ENCODE measurements at regions not wholly inside any gene's neighbourhood (a gene's known extent, or its start where the extent isn't known, plus 50 kb on each side); places are given as distances from the start of the nearest gene placed in this dataset.
A peak's percentile ranks its signal among the peaks of the same experiment; 100 is the strongest.
"Not testable (repeated sequence)": the region's sequence is repeated elsewhere in the genome, so short reads cannot be mapped to it uniquely, and the experiment has no call there.

DNA sequence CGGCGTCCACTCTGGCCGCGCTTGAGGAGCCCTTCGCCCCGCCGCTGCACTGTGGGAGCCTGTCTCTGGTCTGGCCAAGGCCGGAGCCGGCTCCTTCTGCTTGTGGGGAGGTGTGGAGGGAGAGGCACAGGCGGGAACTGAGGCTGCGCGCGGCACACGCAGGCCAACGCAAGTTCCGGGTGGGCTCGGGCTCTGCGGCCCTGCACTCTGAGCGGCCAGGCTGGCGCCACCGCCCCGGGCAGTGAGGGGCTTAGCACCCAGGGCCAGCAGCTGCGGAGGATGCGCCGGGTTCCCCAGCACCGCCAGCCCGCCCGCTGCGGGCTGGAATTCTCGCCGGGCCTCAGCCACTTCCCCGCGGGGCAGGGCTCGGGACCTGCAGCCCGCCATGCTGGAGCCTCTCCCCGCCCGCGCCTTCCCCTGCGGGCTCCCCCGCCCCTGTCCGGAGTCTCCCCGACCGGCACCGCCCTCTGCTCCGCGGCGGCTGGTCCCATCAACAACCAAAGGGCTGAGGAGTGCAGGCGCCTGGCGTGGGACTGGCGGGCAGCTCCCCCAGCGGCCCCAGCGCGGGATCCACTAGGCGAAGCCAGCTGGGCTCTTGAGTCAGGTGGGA is 921.2 kb upstream of the FOXG1 start:
- no peak for DNase-seq

DNA sequence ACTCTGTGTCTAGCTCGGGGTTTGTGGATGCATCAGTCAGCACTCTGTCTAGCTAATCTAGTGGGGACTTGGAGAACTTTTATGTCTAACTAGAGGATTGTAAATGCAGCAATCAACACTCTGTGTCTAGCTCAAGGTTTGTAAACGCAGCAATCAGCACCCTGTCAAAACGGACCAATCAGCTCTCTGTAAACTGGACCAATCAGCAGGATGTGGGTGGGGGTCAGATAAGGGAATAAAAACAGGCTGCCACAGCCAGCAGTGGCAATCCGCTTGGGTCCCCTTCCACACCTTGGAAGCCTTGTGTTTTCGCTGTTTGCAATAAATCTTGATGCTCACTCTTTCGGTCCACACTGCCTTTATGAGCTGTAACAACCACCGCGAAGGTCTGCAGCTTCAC is 920.7 kb upstream of the FOXG1 start:
- DNase-seq, result no peak

DNA sequence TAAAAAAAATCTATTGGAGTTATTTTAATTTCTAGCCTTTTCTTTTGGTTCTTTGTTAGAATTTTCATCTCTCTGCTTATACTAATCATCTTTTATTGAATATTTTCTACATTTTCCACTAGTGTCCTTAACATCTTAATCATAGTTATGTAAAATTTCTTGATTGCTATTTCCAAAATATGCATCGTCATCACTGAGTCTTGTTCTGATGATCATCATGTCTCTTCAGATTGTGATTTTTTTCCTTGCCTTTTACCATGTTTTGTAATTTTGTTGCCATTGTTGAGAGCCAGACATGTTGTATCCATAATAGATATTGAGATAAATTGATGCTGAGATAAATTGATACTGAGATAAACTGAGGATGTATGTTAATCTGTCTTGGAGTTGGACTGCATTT is 919.1 kb upstream of the FOXG1 start:
- DNase-seq, result not testable (repeated sequence)

DNA sequence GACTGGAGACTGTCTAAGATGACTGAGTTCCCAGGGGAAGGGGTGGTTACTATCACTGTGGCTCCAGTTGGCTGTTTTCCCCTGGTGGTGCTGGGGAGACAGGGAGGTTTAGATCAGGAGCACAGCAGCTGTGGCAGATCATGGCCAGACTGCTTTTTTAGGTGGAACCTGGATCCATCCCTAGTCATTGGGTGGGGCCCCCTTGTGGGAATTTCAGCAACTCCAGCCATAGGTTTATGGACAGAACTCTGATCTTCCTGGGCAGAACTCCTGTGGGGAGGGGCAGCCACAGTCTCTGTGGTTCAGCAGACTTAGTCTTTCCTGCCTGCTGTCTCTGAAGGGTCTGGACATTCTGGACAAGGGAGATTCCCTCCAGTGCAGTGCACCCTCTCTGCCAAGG is 917.4 kb upstream of the FOXG1 start:
- not testable (repeated sequence) for DNase-seq

DNA sequence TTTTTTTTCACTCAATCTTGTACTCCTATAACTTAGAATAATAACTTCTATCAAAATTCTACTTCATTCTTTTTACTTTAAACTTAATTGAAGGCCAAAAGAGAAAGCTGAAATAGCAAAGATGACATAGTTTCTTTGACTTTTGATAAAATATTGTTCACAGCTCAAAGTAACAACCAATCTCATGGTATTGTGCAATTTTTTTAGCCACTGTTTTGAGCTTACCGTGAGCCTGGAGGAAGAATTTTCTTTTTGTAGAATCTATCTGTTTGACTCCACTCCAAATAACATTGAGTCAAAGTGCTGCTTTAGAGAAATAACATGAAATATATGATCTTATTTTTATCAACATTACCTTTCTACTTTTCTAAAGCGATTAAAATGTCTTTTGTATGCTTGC is 903.9 kb upstream of the FOXG1 start:
- DNase-seq, result no peak

DNA sequence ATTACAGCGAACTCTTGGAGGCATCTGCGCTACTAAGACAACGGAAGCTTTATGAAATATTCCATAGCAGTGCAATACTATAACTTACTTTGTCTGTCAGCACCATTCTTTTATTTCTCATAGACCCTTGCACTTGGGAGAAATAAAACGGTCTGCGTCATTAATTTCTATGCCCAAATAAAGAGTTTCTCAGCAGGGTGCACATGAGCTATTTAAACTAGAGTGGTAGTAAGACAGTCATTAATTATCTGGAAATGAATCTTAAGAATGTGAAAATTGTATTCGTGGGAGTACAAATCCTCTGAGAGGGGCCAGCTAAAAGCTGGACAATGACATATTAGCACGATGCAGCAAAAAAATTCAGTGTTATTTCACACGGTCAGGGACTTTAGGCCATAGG is 903.4 kb upstream of the FOXG1 start:
- no peak for DNase-seq

DNA sequence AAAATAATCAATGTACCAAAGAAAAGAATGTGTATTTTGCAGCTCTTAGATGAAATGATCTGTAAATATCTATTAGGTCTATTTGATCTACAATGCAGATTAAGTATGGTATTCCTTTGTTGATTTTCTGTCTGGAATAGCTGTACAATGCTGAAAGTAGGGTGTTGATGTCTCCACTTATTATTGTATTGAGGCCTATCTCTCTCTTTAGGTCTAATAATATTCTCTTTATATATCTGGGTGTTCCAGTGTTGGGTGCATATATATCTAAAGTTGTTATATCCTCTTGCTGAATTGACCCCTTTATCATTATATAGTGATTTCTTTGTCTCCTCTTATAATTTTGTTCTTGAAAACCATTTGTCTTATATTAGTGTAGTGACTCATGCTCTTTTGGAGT is 885.5 kb upstream of the FOXG1 start:
- DNase-seq, result no peak

DNA sequence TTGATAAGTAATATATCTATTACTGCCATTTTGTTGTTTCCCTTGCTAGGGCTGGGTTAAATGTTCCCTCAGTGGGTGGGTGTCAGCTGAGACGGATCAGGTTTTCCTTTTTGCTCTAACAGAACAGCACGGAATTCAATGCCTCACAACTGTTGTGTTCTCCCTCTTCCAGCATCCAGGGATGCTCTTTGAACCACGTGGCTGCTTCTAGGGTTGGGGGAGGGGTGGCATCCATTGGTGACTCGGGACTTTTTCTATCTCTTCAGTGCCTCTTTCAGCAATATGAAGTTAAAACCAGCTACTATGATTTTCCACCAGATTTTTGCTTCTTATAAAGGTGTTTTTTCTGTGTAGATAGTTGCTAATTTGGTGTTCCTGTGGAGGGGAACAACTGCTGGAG is 884.9 kb upstream of the FOXG1 start:
- DNase-seq, result no peak

DNA sequence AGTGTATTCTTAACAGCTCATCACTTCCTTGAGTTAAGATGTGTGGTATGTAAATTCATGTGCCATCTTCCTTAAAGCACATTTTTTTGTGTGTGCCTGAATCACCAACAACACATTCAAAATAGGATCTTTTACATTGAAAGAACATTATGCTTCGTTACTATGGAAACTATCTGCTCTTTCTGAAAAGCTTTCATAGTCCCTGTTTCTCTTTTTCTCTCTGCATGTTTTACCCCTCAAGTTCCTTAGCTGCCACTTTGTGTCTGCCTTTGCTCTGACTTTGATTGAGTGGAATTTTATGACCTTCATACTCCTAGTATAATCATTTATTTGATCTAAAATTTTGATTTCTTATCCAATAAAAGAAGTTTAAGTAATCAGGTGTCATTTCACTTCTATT is 880.3 kb upstream of the FOXG1 start:
- no peak for DNase-seq

DNA sequence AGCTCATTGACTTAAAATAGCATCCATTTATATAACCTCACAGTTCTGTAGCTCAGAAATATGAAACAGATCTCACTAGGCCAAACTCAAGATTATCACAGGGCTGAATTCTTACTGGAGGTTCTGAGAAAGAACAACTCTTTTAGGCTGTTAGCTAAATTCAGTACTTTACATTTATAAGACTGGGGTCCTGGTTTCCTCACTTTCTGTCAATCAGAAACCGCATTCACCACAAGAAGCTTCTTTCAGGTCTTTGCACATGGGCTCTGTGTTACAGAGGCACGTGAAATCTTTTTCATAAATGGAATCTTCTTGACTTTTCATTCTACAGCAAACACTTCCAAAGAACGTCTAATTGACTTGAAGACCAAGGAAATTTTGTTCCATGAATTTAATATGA is 876.3 kb upstream of the FOXG1 start:
- no peak for DNase-seq

DNA sequence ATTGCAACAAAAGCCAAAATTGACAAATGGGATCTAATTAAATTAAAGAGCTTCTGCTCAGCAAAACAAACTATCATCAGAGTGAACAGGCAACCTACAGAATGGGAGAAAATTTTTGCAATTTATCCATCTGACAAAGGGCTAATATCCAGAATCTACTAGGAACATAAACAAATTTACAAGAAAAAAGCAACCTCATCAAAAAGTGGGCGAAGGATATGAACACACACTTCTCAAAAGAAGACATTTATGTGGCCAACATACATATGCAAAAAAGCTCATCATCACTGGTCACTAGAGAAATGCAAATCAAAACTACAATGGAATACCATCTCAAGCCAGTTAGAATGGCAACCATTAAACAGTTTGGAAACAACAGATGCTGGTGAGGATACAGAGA is 858.1 kb upstream of the FOXG1 start:
- not testable (repeated sequence) for DNase-seq

DNA sequence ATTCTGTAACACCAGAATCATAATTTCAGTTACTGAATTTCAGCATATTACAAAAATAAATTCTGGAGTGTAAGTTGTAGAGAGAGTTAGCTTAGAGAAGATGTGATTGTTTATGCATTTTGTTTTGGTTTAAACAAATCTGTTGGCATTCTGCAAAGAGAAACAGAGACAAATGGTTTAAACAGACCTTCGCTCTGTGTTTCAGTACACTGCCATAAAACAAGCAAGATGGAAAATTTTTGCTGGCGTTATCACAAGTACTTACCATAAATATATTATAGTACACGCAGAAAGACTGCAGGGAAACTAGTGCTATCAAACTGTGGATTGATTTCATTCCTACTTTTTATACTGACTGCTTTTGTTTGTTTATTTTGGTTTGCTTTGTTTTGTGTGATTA is 850.3 kb upstream of the FOXG1 start:
- DNase-seq, result no peak

DNA sequence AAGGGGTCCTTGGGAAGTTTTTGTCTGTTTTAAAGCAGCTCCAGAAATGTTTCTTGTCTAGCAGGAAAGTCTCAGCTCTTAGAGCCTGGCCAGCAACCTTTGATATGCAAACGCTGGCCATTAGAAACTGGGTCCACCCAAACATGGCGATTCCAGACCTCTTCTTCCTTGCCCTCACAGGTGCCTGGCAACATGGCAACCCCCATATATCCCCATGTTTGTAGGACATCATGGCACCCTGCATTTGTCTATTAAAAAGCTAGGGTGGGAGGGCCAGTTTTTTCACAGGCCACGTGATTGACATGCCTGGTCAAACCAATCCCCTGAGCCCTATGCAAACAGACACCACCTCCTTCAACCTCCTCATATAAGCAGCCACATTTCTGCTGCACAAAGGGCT is 848.7 kb upstream of the FOXG1 start:
- no peak for DNase-seq

DNA sequence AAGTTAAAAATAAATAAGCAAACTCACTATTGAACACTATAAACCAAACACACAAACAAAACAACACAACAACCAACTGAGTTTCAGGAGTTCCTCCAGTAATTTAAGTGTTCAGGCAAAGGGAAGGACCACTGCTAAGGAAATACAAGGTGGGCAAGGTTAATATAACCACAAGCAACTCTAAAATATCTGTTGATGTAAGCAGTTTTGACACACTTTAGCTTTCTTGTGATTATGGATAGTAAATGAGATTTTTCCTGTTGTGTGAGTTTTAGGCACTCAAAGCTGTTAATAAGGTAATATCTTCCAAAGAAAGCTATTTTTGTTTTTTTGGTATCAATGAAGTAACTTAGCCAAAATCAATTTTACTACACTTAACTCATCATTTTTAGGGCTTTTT is 839.1 kb upstream of the FOXG1 start:
- DNase-seq, result no peak

DNA sequence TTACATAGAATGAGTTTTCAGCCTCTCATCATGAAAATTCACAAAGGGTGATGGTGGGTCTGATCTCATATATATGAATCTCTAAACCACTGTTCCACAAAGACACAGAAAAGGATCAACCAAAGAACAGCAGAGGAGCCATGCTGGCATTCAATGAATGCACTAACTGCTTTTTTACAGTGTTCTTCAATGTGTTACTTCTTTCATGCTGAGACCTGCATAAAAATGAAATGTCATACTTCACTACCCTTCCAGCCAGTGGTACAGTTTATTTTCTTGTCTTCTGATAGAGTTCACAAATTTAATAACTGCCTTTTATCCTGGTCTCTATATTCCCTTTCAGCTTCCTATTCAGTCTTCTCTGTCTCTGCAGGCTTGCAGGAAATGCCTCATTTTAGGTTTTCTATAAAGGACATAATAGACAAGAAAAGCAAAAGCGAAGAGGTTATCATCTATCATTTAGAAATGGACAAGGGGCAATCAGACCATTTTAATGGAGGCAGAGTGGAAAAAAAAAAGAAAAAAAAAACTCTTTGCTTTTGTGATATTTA is 836.7 kb upstream of the FOXG1 start:
- no peak for DNase-seq

DNA sequence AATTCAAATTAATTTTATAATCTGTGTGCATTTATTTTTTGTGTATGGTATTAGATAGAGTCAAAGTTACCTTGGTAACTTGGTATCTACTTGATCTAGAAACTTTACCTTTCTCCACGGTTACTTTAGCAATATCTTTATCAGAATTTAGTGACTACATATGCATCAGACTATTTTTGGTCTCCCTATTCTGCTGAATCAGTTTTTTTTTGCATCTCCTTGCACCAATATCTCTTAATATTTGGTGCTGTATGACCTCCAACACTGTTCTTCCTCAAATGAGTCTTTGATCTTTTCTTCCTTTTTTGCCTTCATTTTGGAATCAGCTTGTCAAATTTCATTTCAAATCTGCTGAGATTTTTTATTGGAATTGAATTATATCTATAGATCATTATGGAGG is 828.2 kb upstream of the FOXG1 start:
- DNase-seq, result no peak

DNA sequence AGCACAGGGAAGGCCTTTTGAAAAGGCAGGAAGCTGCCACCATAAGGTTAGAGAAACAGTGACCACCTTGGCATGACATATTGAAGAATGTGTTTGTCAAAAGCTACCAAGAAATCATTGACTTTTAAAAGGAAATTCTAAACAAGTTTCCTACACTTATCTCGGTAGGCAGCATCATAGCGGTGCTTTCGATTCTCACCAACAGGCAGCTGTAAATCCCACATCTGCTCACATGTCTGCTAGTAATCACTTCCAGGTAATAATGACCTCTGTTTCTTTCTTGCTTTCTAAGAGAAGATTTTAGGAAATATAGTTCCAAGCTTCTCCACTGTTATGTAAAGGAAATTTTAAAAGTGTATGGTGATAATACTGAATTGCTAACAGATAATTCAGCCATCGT is 821.1 kb upstream of the FOXG1 start:
- DNase-seq, result no peak

DNA sequence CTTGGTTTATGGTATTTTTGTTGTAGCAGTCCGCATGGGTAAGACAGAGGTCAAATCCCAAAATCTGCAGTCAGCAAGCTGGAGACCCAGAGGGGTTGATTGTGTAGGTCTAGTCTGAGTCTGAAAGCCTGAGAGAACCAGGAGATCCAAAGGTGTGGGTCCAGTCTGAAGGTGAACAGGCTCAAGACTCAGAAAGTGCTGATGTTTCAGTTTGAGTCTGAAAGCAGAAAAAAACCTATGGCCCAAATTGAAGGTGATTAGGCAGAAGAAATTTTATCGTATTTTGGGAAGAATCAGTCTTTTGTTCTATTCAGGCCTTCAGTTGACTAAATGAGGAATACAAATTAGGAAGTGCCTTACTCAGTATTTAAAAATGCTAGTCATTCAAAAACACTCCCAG is 807.8 kb upstream of the FOXG1 start:
- no peak for DNase-seq

DNA sequence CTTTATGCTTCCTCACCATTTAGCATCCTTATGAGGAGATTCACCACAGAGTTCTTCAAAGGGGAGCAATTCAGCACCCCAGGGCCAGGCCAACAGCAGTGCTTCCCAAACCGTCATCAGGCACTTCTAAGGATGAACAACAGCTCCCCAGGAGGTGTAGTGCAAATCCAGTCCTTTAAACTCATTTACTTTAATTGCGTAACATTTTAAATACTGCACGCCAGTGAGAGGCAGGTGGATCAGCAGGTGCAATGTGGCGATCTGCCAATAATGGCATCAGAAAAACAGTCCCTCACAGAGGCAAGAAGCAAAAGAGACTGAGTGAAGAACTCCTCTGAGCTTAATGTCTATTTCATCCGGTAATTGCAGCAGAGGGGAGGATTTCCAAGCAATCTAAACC is 770.9 kb upstream of the FOXG1 start:
- DNase-seq, result peak; percentile 81

DNA sequence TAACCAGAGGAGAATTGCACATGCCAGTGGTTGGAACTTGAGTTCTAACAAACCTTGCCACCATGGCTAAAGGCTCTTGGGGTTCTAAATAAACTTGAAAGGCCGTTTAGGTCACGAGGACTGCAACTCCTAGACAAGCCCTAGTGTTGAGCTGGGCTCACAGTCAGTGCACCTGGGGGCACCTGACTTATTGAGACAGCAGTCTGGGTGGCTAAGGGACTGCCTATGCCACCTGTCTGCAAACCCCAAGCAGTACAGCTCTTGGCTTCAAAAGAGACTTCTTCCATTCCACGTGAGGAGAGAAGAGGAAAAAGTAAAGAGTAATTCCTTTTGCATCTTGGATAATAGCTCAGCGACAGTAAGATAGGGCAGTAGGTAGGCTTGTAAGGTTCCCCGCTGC is 765.6 kb upstream of the FOXG1 start:
- no peak for DNase-seq

DNA sequence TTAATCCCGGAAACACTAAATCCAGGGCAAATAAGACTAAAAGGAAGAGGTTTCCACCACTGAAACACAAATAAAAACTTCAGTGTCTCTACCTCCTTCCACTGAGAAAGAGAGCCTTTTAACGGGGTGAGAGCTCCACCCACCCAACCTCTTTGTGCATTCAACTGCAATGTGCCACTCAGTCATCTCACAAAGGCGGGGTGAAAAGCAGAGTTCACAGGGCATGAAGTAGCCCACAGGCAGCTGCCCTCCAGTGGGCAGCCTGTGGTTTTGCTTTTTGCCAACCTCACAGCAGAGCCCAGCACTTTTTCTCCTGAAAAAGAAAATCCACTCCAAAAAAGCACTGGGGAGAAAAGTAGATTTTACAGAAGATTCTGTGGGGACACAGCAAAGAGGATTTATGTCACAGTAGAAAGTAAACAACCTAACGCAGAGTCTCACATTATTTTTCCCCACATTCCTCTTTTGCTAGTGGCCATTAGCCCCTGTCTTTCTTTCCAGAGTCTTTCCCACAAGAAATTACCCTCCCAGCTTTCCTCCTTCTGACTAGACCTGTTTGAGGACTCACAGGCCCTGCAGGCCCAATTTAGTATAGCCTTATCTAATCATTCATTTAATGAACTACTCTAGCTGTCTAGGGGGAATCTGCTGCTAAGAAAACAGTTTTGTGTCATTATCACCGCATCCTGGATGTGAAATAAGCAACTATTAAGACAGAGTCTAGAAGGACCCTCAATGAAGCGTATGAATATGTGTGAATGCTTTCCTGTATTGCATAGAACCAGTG is 753.8 kb upstream of the FOXG1 start:
- no peak for DNase-seq

DNA sequence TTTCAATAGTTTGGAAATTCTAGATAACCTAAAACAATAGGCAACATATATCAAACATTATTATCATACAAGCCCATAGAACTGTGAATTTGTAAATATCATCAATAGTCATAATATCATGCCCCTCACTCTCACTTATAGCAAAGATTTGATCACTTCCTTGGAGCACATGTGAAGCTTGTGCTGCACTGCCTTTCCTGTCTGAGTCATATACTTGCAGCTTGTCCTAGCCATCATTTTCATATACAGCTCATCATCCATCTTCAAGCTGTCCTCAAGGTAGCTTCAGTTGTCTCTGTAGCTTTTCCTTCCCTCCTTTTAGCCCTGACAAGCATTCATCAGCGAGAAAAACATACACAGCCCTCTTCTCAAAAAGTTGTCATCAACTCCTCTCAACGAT is 746.5 kb upstream of the FOXG1 start:
- DNase-seq, result no peak

DNA sequence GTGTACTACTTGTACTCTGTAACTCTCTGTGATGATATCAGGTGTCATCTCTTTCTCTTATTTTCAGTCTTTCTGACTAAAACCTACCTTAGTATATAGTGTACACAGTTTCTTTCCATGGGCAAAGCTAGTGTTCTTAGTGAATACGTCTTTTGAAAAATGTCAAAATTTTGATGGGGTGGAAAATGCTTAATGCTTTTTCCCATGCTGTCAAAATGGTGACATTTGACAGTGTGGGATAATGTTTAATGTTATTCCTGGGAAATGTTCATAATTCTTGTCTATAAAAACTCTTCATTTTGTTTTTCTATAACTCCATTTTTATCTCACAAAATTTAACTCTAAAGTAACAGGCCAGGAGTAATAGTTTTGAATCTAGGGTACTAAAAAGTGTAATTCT is 742.7 kb upstream of the FOXG1 start:
- DNase-seq, result no peak

DNA sequence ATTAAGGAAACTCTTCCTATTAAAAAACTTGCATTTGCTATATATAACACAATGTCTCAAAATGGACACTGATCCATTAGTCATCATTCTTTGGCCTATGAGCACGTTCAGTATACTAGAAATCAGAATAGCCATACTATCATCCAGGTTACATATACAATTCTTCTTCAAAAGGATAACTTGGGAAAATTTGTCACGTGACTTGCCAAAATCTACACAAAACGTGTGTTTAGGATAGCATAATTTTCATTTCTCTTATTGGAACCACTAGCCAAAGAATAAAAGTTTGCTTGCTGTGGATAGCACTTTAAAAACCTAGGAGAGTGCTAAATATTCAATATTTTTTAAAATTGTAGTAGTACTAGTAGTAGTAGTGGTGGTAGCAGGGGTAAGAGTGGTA is 714.3 kb upstream of the FOXG1 start:
- DNase-seq, result no peak

DNA sequence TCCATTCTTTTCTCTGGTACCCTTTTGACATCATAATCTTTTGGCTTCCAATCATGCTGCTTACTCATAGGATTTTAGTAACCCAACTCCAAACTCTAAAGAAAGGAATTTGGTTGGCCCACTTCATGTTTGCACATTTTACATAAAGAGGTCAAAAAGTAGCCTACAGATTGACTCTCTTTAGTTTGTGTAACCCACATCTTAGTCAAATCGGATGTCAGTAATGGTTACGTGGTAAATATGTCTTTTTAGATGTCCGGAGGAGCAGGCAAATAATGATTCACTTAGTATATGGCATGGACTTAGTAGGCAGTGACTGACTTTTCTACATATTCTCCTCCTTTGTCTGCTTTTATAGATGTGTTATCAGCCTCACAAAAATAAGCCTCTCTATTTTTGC is 711.6 kb upstream of the FOXG1 start:
- no peak for DNase-seq
